Activated naive CD4-positive, alpha-beta T cell (primary cell): ENCODE measurements at regions not wholly inside any gene's neighbourhood (a gene's known extent, or its start where the extent isn't known, plus 50 kb on each side); places are given as distances from the start of the nearest gene placed in this dataset.
"Not testable (repeated sequence)": the region's sequence is repeated elsewhere in the genome, so short reads cannot be mapped to it uniquely, and the experiment has no call there.

Source experiments
- DNase-seq, 4 experiments: peaks; one replicate each; lab custom pipeline; 2025; lab: John Stamatoyannopoulos, UW

DNA sequence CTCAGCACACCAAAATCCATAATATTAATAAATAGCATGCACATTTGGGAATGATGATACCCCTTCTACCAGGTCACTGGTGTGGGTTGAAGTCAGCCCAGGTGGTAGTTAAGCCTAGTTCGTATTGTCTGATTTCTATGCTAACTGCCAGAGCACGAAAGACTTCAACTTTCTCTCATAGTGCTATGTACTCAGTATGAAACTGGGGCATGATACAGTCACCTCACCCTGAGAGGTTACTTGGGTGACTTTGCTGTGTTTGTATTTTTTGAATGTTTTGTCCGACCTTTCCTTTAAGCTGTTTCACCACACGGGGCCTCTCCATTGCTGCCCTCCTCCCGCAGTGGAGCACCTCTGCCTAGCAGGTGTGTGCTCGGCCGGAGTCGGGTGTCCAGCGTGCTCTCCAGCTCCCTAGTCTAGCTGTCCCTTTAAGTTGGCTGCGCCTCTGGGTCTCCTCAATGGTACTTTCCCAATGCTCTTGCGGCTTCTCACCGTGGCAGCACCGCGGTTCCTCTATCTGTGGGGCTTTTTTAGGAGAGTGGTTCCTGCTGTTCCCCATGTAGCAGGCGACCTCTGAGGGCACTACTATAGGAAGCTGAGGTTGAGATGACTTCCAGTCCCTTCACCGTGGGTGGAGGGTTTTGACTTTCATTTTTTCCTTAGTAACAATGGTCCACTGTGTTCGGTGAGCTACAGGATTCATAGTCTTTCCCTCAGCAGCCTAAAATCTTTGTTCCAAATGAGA, 524.0 kb upstream of the PFKP start:
- DNase-seq = no peak

- no peak for DNase-seq
These were observed 526.2 kb upstream of the PFKP start for GRCh38 chr10:2541176-2541575.

GRCh38 chr10:2529945-2530344, 537.4 kb upstream of the PFKP start:
- no peak for DNase-seq

DNA sequence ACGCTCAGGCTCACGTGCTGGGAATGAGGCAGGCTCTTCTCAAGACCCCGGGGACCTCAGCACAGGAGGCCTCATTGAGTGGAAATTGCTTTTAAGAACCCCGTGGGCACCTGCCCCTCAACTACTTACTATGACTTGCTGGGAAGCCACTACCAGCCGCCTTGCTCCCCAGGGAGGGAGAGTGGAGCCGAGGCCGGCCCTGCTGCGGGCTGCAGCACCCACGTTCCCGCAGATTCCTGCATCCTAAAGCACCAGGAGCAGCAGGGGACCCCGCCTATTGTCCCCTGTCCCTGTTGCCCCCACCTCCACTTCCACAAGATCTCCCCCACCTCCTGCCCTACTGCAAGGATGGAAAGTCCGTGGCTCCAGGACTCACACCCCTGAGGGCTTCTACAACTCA, 541.6 kb upstream of the PFKP start:
- DNase-seq = no peak

GRCh38 chr10:2519139-2519538, 548.2 kb upstream of the PFKP start:
- DNase-seq = no peak

GRCh38 chr10:2509081-2509531, 558.2 kb upstream of the PFKP start:
- DNase-seq = no peak

GRCh38 chr10:2501366-2501940, 565.9 kb upstream of the PFKP start:
- not testable (repeated sequence) for DNase-seq

GRCh38 chr10:2494399-2494798, 572.9 kb upstream of the PFKP start:
- DNase-seq = no peak

GRCh38 chr10:2488446-2489005, 578.8 kb upstream of the PFKP start:
- DNase-seq = no peak

DNA sequence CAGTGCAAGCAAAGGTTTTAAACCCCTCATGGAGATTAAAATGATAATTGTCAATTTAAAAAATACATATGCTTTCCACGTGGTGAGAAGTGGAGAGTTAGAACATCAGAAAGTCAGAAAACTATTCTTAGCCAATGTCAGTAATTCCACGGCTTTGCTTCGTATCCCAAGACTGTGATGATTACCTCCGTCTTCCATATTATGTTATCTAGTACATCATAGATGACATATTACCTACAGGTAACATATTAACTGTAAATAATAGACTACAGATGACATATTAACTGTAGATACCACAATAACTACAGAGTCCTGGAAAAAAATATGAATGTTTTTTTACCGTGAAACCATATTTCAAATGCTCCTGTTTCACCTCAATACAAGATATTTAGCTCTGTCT, 579.4 kb upstream of the PFKP start:
- DNase-seq = no peak

DNA sequence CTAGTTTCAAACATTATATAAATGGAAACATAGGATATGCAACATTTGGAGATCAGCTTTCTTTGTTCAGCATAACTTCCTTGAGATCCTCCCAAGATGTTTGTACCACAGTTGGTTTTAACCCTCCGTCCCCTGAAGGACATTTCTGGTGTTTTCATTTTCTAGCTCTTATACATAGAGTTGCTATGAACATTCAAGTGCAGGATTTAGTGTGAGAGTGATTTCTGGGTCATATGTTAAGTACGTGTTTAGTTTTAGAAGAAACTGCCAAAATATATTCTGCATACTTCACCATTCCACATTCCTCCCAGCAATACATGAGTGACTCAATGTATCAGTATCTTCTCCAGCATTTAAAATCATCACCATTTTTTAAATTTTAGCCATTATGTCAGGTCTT, 588.7 kb upstream of the PFKP start:
- no peak for DNase-seq

DNA sequence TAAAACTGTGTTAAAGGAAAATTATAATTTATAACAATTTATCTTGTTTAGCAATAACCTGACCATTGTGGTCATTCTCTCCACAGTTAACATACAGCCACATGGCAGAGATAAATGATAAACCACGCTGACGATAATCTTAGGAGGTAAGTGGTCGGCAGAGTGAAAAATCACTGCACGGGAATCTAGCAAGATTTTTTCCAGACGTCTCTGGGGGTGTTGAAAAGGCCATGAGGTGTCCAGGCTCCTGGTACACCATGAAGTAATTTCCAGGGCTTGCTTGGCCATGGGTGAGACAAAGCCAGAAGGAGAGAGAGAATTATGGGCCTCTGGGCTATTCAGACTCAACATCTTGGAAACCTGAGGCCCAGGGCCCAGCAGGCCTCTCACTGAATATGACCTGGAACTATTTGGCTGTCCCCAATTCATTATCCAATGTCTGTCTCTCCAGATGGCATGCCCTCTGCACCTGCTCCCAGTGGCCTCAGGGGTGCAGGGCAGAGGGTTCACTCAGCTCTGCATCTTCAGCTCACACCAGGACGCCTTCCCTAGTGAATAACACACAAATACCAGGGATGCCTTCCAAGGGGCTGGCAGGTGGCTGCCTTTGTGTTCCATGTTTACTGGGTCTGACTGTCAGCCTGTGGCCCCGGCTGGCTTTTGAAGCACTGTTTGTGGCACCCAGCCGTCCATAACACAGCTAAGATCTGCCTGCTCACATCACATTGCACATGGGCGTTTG, 590.4 kb upstream of the PFKP start:
- DNase-seq = no peak

DNA sequence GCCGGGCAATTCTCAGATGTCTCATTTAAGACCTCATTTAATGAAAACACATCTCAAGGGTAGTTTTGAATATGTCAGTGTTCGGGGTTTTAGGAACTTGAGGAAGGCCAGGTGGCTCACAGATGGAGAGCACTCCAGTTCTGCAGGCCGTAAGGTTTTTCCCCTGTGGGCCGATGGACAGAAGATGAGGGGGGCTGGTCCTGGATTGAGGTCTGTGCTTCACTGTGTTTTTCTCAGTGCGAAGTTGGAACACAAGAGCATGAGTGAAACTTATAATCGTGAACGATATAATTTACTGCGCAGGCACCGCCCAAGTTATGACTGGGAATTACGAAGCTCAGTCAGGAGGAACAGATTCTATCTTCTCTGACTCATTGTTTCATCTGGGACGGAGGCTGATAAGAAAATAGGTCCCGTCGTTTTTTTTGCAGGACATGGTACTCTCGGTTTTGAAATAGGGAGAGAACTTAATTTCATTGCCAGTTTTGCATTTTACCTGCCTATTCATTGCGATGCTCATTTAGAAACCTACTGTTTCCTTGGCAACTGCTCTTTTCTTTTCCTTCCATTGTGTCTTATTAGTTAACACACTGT, 591.0 kb upstream of the PFKP start:
- DNase-seq = no peak

DNA sequence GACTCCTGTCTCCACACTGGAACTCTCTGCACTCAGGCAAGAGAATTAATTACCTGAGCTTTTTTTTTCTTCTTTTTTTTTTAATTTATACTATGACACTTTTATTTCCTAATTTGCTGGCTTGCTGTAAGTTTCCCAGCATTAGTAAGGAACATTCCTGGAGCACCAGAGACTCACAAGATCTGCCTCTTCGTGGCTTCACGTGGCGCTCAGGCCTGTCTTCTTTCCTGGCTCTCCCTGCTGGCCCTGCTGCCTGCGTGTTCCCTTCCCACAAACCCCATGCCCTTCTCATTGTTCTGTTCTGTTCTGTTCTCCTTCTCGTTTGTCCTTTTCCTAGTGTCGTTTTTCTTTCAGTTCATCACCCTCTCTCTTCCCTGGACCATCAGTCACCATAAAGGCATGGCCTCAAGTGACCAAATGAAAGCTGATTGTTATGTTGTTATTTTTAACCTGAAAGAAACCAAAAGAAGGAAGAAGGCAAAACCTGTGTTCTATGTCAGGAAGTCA, 591.6 kb upstream of the PFKP start:
- DNase-seq = no peak

DNA sequence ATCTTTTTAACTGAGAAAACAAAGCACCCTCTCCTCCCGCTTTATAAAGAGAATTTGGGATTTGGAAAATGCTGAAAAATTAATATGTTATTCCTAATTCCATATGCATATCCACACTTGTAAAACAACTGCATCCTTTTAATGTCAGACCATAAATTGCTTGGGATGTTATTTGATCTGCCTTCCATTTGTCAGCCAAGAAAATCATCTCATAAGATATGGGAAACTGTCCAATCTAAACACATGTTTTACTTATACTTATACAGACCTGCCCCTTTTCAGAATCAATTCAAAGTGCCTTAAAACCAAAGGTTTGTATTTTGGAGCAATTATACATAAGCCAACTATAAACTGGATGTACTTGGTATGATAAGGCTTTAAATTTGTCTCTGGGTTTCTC, 595.5 kb upstream of the PFKP start:
- DNase-seq = no peak

DNA sequence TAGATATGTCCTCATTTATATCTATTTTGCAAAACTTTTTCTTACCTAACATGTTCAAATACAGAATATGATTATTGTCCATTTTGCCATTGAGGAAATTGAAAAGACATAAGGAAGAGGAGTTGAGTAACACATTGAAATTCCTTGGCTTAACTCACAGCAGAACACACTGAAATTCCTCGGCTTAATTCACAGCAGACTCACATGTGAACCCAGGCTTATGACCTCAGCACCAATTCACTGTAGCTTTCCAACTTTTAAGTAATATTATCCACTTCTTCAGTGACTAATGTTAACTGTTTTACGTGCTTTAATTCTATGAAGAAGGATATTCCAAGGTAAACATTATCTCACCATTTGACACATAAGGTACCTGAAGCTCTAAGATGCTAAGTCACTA, 597.5 kb upstream of the PFKP start:
- no peak for DNase-seq

DNA sequence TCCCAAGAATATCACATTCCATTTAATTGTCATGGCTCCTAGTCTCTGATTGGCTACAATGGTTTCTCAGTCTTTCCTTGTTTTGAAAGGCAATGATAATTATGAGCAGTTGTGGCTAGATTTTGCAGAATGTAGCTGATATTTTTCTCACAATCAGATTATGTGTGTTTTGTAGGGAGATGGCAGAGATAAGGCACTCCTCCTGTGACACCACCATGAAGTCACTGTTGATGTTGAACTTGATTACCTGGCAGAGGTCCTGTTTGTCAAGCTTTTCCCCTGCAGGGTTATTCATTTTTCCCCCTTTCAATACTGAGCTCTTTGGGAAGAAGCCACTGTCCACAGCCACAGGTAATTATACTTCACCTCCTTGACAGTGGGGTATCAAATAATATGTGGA, 602.9 kb upstream of the PFKP start:
- no peak for DNase-seq

GRCh38 chr10:2463316-2463715, 604.0 kb upstream of the PFKP start:
- DNase-seq = no peak

- no peak for DNase-seq
These were observed 604.8 kb upstream of the PFKP start for GRCh38 chr10:2462581-2462980.

GRCh38 chr10:2460812-2461211, 606.5 kb upstream of the PFKP start:
- DNase-seq = no peak

DNA sequence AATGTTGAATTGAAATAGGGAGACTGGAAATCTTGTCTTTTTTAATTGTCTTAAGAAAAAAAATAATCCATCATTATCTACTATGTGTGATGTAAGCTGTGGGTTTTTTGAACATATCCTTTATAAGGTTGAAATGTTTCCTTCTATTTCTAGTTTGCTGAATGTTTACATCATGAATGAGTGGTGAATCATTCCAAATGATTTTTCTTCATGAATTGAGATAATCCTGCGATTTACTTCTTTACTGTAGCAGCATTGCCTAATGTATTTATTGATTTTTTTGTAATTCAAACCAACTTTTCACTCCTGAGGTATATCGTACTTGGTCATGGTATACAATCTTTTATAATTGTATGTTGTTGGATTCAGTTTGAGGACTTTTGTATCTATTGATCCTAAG, 607.6 kb upstream of the PFKP start:
- DNase-seq = no peak

- no peak for DNase-seq
These were observed 610.5 kb upstream of the PFKP start for GRCh38 chr10:2456834-2457233.
